ENCODE measurements at regions not wholly inside any gene's neighbourhood (a gene's known extent, or its start where the extent isn't known, plus 50 kb on each side); places are given as distances from the start of the nearest gene placed in this dataset.

DNA sequence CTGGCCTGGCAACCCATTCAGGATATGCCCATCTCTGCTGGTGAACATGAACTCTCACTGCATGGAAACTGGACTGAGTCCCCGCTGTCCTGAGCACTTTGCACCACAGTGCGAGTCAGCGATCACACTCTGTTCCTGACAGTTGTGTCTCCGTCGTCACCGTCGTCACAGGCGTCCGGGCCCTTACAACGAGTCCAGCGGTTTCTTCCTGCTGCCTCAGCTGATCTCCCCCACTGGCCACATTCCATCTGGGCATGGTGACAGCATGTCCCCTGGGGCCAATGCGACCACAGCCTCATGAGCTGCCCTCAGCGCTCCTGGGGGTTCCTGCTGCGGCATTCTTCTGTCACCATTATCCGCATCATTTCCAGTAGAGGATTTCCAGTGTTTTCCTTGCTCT is 76.8 kb upstream of the KLF6 start:
- Histone ChIP-seq H3K4me1 (replicated peaks in 1 of 2; ENCODE audit: control insufficient read depth in 2 of 2, insufficient read depth in 2 of 2, low read length in 2 of 2) (peaks cover 0 to 4% of the 10 kb centered on the region in 2 experiments; a peak in 1 of 5 replicates), H3K9ac (ENCODE audit: insufficient read depth in 1 of 2, low read depth in 2 of 2, low read length in 2 of 2) (peak overlapping the region in 1 of 2 experiments; percentile 45; a peak in 2 of 4 replicates), H3K9me1 (ENCODE audit: control insufficient read depth, insufficient read depth, low read length) (no peaks in the 10 kb centered on the region), H2AFZ (ENCODE audit: low read depth, low read length) (no peak overlapping the region), H3K27ac (ENCODE audit: extremely low read depth, low read depth, low read length) (no peak overlapping the region), H3K4me2 (ENCODE audit: insufficient read depth, low read length) (no peak overlapping the region), H3K79me2 (ENCODE audit: control insufficient read depth, insufficient read depth, low read length) (no peaks in the 10 kb centered on the region), H3K4me3 (no peak overlapping the region), H3K36me3 (ENCODE audit: control insufficient read depth, insufficient read depth, low read length) (no peaks in the 10 kb centered on the region), H4K20me1 (replicated peaks; ENCODE audit: control insufficient read depth, insufficient read depth, low read length) (no peaks in the 10 kb centered on the region), H3K27me3 (ENCODE audit: control insufficient read depth in 2 of 2, insufficient read depth in 2 of 2, low read length in 2 of 2) (no peaks in the 10 kb centered on the region), H3K9me3 (replicated peaks; ENCODE audit: control insufficient read depth, insufficient read depth, low read depth, low read length) (no peaks in the 10 kb centered on the region)
- WGBS (ENCODE audit: insufficient coverage, low coverage, missing lambda C conversion rate): 85% methylated on average over 15 of the region's 15 CpGs
- BruUV-seq (replicated peaks): no TSS peak
- ATAC-seq: no peak
- in situ Hi-C loops (cut with MboI): no loop called here
- CTCF ChIA-PET (ENCODE audit: low intra/inter-chr PET ratio): no interaction called here
- intact Hi-C loops (cut with micrococcal nuclease): no loop called here
- DNase-seq (ENCODE audit: extremely low read depth in 1 of 4, low spot score in 3 of 4): no peak
- POLR2A ChIA-PET: interaction anchor here (0.6 to 1.5 kb wide), 2 partner anchors 11 to 15 kb away, joined by 3 to 5 read pairs; no protein-coding TSS in a partner anchor
- TF ChIP-seq KAT8 (IDR thresholded peaks at IDR 0.05; ENCODE audit: low read depth) (no peak), RAD51 (IDR thresholded peaks at IDR 0.05; ENCODE audit: borderline replicate concordance, low read depth) (no peak), MIER1 (IDR thresholded peaks at IDR 0.05; ENCODE audit: low read depth) (no peak), POLR2AphosphoS2 (IDR thresholded peaks at IDR 0.05; ENCODE audit: low read length) (no peak), SMARCA5 (IDR thresholded peaks at IDR 0.05) (no peak), TBL1XR1 (IDR thresholded peaks at IDR 0.05; ENCODE audit: low read length in 2 of 2) (no peak), ZBTB8A (IDR thresholded peaks at IDR 0.05; ENCODE audit: partially characterized antibody) (no peak), RBM22 (IDR thresholded peaks at IDR 0.05; ENCODE audit: low read depth, low read length, poor library complexity, severe bottlenecking) (no peak), PCBP2 (IDR thresholded peaks at IDR 0.05; ENCODE audit: low read depth, low read length, poor library complexity, severe bottlenecking) (no peak), RBM14 (IDR thresholded peaks at IDR 0.05; ENCODE audit: borderline replicate concordance, insufficient read depth, low read depth, low read length) (no peak), MYNN (IDR thresholded peaks at IDR 0.05) (no peak), MYNN (CRISPR knock-in tag; IDR thresholded peaks at IDR 0.05) (no peak), CBX8 (IDR thresholded peaks at IDR 0.05; ENCODE audit: borderline replicate concordance, extremely low read depth, low read depth, low read length, poor library complexity, severe bottlenecking) (no peak), ELF4 (CRISPR knock-in tag; IDR thresholded peaks at IDR 0.05) (no peak), HNRNPH1 (optimal IDR thresholded peaks at IDR 0.05; ENCODE audit: low read depth, low read length) (no peak), HMG20B (CRISPR knock-in tag; IDR thresholded peaks at IDR 0.05) (no peak), YBX1 (IDR thresholded peaks at IDR 0.05) (no peak), PHF8 (IDR thresholded peaks at IDR 0.05; ENCODE audit: borderline replicate concordance, low read length) (no peak), SMC3 (conservative IDR thresholded peaks at IDR 0.05; ENCODE audit: insufficient read depth, low read depth, low read length) (no peak), NCOR1 (IDR thresholded peaks at IDR 0.05) (no peak), FOXP4 (CRISPR knock-in tag; IDR thresholded peaks at IDR 0.05; ENCODE audit: borderline replicate concordance) (no peak)
- FAIRE-seq: no peak

Data from K562 (cell line).